ENCODE measurements at regions not wholly inside any gene's neighbourhood (a gene's known extent, or its start where the extent isn't known, plus 50 kb on each side); places are given as distances from the start of the nearest gene placed in this dataset.

DNA sequence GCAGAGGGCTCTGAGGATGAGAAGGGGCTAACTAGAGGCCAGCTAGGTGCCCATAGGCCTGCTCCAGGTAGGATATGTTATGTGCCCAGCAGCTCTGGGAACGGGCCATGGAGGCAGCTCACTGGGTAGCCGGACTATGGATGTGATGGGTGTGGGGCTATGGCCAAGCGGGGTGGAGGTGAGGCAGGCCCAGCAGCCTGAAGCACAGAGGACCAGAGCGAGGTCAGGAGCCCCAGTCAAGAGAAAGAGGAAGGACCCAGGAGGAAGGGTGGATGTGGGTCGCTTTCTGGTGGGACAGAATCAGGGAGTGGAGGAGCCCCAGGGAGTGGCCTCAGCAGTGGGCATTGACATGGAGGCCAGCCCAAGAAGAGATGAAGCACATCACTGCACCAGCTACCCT lies 117.9 kb upstream of the MLN start:
- no peaks in the 10 kb centered on the region for H3K36me3 ChIP-seq
- no peak overlapping the region for H3K4me3 ChIP-seq (ENCODE audit: low read depth in 1 of 2, low read length in 1 of 2)
- no peak overlapping the region for H3K27ac ChIP-seq
- no peaks in the 10 kb centered on the region for H3K9me3 ChIP-seq
- TF ChIP-seq, protein P1, sequence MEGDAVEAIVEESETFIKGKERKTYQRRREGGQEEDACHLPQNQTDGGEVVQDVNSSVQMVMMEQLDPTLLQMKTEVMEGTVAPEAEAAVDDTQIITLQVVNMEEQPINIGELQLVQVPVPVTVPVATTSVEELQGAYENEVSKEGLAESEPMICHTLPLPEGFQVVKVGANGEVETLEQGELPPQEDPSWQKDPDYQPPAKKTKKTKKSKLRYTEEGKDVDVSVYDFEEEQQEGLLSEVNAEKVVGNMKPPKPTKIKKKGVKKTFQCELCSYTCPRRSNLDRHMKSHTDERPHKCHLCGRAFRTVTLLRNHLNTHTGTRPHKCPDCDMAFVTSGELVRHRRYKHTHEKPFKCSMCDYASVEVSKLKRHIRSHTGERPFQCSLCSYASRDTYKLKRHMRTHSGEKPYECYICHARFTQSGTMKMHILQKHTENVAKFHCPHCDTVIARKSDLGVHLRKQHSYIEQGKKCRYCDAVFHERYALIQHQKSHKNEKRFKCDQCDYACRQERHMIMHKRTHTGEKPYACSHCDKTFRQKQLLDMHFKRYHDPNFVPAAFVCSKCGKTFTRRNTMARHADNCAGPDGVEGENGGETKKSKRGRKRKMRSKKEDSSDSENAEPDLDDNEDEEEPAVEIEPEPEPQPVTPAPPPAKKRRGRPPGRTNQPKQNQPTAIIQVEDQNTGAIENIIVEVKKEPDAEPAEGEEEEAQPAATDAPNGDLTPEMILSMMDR (IDR thresholded peaks at IDR 0.05): no peak
- no peaks in the 10 kb centered on the region for H3K4me1 ChIP-seq (ENCODE audit: control insufficient read depth in 1 of 2, insufficient read depth in 1 of 2, low read depth in 1 of 2, low read length in 1 of 2)
- H3K27me3 ChIP-seq: no peaks in the 10 kb centered on the region

DNA sequence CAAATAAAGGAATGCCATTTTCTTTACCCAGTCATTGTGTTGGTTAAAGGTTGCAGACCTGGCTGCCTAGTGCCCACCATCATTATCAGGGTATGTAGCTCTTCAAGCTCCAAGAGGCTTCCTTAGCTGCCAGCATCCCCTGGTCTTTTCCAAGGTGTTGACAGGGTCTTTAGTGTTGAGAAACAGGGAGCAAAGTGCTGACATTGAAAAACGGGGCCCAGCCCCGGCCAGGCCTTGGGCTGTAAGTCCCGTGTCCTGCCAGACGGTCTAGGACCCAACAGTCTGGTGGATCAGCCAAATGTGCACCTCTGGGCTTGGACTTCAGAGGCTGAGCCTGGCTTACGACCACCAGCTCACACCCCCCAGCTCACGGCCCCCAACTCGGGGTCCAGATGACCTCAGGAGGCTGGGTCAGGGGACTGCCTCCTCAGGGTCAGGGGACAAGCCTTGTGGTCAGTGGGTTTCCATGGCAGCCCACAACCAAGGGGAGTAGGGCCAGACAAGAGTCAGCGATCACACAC lies 114.4 kb upstream of the MLN start:
- no peak overlapping the region for H3K4me3 ChIP-seq (ENCODE audit: low read depth in 1 of 2, low read length in 1 of 2)
- no peak overlapping the region for H3K27ac ChIP-seq
- TF ChIP-seq, protein P1 (IDR thresholded peaks at IDR 0.05): no peak
- peaks cover 16% of the 10 kb centered on the region for H3K27me3 ChIP-seq
- no peaks in the 10 kb centered on the region for H3K4me1 ChIP-seq (ENCODE audit: control insufficient read depth in 1 of 2, insufficient read depth in 1 of 2, low read depth in 1 of 2, low read length in 1 of 2)
- no peaks in the 10 kb centered on the region for H3K9me3 ChIP-seq
- no peaks in the 10 kb centered on the region for H3K36me3 ChIP-seq

DNA sequence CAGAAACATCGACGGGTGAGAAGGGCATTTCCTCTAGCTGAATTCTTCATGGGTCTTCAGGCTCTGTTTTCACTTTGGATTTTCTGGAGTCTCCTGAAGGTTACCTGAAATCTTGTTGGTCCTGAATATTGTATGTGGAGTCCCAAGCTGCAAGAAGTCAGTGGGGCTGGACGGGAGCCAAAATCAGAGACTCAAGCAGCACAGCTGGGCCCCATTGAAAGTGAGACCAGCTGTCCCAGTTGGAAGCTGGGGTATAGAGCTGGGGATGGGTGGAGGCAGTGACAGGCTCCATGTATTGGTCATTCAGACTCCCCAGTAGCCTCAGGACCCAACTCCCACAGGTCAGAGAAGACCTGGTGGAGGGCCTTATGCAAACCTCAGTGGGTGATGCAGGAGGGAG lies 111.3 kb upstream of the MLN start:
- Histone ChIP-seq H3K4me3 (ENCODE audit: low read depth in 1 of 2, low read length in 1 of 2) (no peak overlapping the region), H3K27me3 (peaks cover 16% of the 10 kb centered on the region), H3K27ac (no peak overlapping the region), H3K36me3 (no peaks in the 10 kb centered on the region), H3K4me1 (ENCODE audit: control insufficient read depth in 1 of 2, insufficient read depth in 1 of 2, low read depth in 1 of 2, low read length in 1 of 2) (no peaks in the 10 kb centered on the region), H3K9me3 (no peaks in the 10 kb centered on the region)
- TF ChIP-seq, protein P1 (IDR thresholded peaks at IDR 0.05): no peak

DNA sequence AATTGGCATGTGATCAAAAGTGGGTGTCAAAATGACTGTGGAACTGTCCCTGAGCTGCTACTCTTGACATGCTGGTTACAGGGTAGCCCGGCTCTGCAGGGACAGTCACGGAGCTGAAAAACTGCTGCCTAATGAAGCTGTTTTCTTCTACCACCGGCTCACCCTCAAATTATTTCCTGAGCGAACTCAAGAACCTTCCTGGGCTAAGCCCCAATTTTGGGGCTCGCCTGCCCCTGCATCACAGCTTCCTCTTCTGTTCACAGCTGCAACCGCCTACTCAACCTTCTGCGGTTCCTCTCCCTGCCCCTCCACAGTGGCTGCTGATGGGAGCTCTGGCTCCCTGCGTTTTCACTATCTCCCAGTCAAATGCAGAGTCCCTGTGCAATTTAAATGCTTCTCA lies 110.8 kb upstream of the MLN start:
- Histone ChIP-seq H3K27ac (no peak overlapping the region), H3K4me3 (ENCODE audit: low read depth in 1 of 2, low read length in 1 of 2) (no peak overlapping the region), H3K36me3 (no peaks in the 10 kb centered on the region), H3K27me3 (peaks cover 16% of the 10 kb centered on the region), H3K9me3 (no peaks in the 10 kb centered on the region), H3K4me1 (ENCODE audit: control insufficient read depth in 1 of 2, insufficient read depth in 1 of 2, low read depth in 1 of 2, low read length in 1 of 2) (no peaks in the 10 kb centered on the region)
- TF ChIP-seq, protein P1 (IDR thresholded peaks at IDR 0.05): no peak

DNA sequence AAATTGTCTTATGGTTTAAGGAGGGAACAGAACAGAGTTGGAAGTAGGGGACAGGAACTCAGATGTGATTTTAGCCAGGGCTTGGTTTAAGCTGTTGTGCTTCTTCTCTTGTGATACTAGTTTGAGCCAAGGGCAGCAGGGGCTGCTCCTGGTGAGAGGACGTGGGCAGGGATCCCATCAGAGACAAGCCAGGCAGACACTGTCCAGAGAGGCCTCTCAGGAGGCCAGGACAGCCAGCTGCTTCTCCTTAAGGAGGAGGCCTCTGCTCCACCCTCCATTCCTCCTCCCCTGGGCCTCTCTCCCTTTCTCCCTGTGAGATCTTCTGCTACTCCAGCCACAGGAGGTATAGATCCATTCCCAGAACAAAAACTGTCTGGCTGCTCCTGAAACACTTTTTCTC lies 108.4 kb upstream of the MLN start:
- Histone ChIP-seq H3K4me3 (ENCODE audit: low read depth in 1 of 2, low read length in 1 of 2) (no peak overlapping the region), H3K27me3 (peaks cover 16% of the 10 kb centered on the region), H3K36me3 (no peaks in the 10 kb centered on the region), H3K27ac (no peak overlapping the region), H3K4me1 (ENCODE audit: control insufficient read depth in 1 of 2, insufficient read depth in 1 of 2, low read depth in 1 of 2, low read length in 1 of 2) (peaks cover 0 to 3% of the 10 kb centered on the region in 2 experiments), H3K9me3 (no peaks in the 10 kb centered on the region)
- TF ChIP-seq, protein P1 (IDR thresholded peaks at IDR 0.05): no peak

DNA sequence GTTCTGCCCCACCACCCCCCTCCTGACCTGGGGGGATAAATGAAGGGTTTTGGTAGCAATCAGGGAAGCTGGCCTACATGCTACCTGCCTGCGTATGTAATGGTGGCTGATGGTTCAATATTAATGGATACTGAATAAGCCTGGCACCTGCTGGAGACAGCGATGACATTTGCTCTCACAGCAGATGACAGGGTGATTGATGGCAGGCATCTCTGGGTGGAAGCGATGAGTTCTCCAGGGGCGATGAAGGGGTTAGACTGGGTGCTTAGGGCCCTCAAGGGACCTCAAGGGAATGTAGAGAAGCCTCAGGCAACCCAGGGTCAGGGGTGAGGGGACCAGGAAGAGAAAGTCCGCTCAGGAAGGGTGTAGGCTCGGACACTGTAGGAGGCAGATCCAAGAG lies 107.7 kb upstream of the MLN start:
- H3K27ac ChIP-seq: no peak overlapping the region

More for the DNA sequence above, 107.7 kb upstream of the MLN start:
- no peaks in the 10 kb centered on the region for H3K9me3 ChIP-seq
- TF ChIP-seq, protein P1 (IDR thresholded peaks at IDR 0.05): no peak
- H3K4me1 ChIP-seq (ENCODE audit: control insufficient read depth in 1 of 2, insufficient read depth in 1 of 2, low read depth in 1 of 2, low read length in 1 of 2): peaks cover 0 to 3% of the 10 kb centered on the region in 2 experiments
- H3K4me3 ChIP-seq (ENCODE audit: low read depth in 1 of 2, low read length in 1 of 2): no peak overlapping the region
- H3K36me3 ChIP-seq: no peaks in the 10 kb centered on the region
- H3K27me3 ChIP-seq: peaks cover 19% of the 10 kb centered on the region
